Chondrocyte (in vitro differentiated cells): ENCODE measurements at regions not wholly inside any gene's neighbourhood (a gene's known extent, or its start where the extent isn't known, plus 50 kb on each side); places are given as distances from the start of the nearest gene placed in this dataset.

ENCODE experiments used
- DNase-seq: peaks from one replicate; pipeline ENCODE4 v3.0.0; 2021; ENCODE audit warnings: mixed read lengths, low spot score
- H3K27ac Mint-ChIP-seq: one replicate; pipeline ENCODE4 v1.8.0; 2021; ENCODE audit warnings: mild to moderate bottlenecking, moderate library complexity, mixed read lengths; ENCODE audit not compliant: unreplicated experiment
- H3K27me3 Mint-ChIP-seq: 2 replicates; pipeline ENCODE4 v1.8.0; 2021; ENCODE audit warnings: low read depth, mixed read lengths
- H3K36me3 Mint-ChIP-seq: 2 replicates; pipeline ENCODE4 v1.8.0; 2021; ENCODE audit warnings: low read depth, mixed read lengths
- H3K4me1 Mint-ChIP-seq: 2 replicates; pipeline ENCODE4 v1.8.0; 2021; ENCODE audit warnings: low read depth, mild to moderate bottlenecking, mixed read lengths
- H3K4me3 Mint-ChIP-seq: one replicate; pipeline ENCODE4 v1.8.0; 2021; ENCODE audit warnings: mild to moderate bottlenecking, moderate library complexity, mixed read lengths; ENCODE audit not compliant: unreplicated experiment
- H3K9me3 Mint-ChIP-seq: 2 replicates; pipeline ENCODE4 v1.8.0; 2021; ENCODE audit warnings: low read depth, mixed read lengths
- TF ChIP-seq, protein P1 (sequence below): fragments of 200-600 bp; sonication (generic); IDR thresholded peaks from 2 replicates; pipeline ENCODE4 v1.5.0; 2021; ENCODE audit warnings: antibody characterized with exemption, mild to moderate bottlenecking, moderate library complexity

- H3K9me3 Mint-ChIP-seq: peaks cover 14% of the 10 kb centered on the region
These were observed 298.2 kb upstream of the SALL3 start for GRCh38 chr18:78681396-78681795.

DNA sequence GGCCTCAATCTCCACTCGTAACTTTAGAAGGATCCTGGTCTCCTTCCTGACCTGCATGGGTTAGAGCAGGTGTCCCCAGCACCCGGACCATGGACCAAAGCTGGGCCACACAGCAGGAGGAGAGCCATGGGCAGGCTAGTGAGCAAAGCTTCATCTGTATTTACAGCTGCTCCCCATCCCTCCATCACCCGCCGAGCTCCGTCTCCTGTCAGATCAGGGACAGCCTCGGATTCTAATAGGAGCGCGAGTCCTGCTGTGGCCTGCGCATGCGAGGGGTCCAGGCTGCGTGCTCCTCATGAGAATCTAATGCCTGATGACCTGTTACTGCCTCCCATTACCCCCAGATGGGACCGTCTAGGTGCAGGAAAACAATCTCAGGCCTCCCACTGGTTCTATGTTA is 297.7 kb upstream of the SALL3 start:
- no peak for DNase-seq
- TF ChIP-seq, protein P1, sequence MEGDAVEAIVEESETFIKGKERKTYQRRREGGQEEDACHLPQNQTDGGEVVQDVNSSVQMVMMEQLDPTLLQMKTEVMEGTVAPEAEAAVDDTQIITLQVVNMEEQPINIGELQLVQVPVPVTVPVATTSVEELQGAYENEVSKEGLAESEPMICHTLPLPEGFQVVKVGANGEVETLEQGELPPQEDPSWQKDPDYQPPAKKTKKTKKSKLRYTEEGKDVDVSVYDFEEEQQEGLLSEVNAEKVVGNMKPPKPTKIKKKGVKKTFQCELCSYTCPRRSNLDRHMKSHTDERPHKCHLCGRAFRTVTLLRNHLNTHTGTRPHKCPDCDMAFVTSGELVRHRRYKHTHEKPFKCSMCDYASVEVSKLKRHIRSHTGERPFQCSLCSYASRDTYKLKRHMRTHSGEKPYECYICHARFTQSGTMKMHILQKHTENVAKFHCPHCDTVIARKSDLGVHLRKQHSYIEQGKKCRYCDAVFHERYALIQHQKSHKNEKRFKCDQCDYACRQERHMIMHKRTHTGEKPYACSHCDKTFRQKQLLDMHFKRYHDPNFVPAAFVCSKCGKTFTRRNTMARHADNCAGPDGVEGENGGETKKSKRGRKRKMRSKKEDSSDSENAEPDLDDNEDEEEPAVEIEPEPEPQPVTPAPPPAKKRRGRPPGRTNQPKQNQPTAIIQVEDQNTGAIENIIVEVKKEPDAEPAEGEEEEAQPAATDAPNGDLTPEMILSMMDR: no peak
- Mint-ChIP-seq H3K36me3 (no peaks in the 10 kb centered on the region), H3K4me1 (no peaks in the 10 kb centered on the region), H3K9me3 (peaks cover 17% of the 10 kb centered on the region), H3K4me3 (no peak overlapping the region), H3K27me3 (no peaks in the 10 kb centered on the region), H3K27ac (no peak overlapping the region)

More at GRCh38 chr18:78681396-78681795, 298.2 kb upstream of the SALL3 start:
- Mint-ChIP-seq H3K36me3 (no peaks in the 10 kb centered on the region), H3K4me3 (no peak overlapping the region), H3K27ac (no peak overlapping the region), H3K27me3 (no peaks in the 10 kb centered on the region), H3K4me1 (no peaks in the 10 kb centered on the region)
- TF ChIP-seq, protein P1: no peak
- DNase-seq: no peak

DNA sequence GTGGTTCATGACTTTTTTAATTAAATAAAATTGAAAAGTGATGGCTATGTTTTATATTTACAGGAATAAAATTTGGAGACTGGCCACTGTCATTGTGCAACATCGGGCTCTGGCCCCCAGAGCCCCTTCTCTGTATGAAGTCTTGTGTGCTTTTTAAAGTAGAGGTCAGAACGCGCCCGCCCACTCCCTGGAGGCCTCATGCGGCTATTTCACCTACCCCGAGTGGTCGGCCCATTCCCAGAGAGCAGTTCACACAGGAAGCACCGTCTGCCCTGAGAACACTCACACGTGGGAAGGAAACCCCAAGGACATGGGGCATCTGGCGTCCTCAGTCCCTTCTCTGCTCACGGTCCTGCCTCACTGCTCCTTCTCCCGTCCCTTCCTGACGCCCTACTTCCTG is 296.9 kb upstream of the SALL3 start:
- Mint-ChIP-seq H3K9me3 (peaks cover 16% of the 10 kb centered on the region), H3K36me3 (no peaks in the 10 kb centered on the region), H3K27me3 (no peaks in the 10 kb centered on the region), H3K4me1 (no peaks in the 10 kb centered on the region), H3K27ac (no peak overlapping the region), H3K4me3 (no peak overlapping the region)
- TF ChIP-seq, protein P1: no peak
- no peak for DNase-seq

GRCh38 chr18:78683191-78684010 is 296.2 kb upstream of the SALL3 start:
- H3K9me3 Mint-ChIP-seq: peaks cover 15% of the 10 kb centered on the region

GRCh38 chr18:78685250-78685979 is 294.2 kb upstream of the SALL3 start:
- Mint-ChIP-seq H3K27me3 (no peaks in the 10 kb centered on the region), H3K27ac (no peak overlapping the region), H3K4me1 (no peaks in the 10 kb centered on the region), H3K4me3 (no peak overlapping the region), H3K36me3 (no peaks in the 10 kb centered on the region), H3K9me3 (peaks cover 12% of the 10 kb centered on the region)
- no peak for DNase-seq
- TF ChIP-seq, protein P1: no peak

More at GRCh38 chr18:78683191-78684010, 296.2 kb upstream of the SALL3 start:
- Mint-ChIP-seq H3K4me1 (no peaks in the 10 kb centered on the region), H3K27me3 (no peaks in the 10 kb centered on the region), H3K4me3 (no peak overlapping the region), H3K36me3 (no peaks in the 10 kb centered on the region), H3K27ac (no peak overlapping the region)
- peak; percentile 61 for DNase-seq
- TF ChIP-seq, protein P1: no peak
